SH-SY5Y (cell line): ENCODE measurements at regions not wholly inside any gene's neighbourhood (a gene's known extent, or its start where the extent isn't known, plus 50 kb on each side); places are given as distances from the start of the nearest gene placed in this dataset.

Source experiments
- GATA2 ChIP-seq: IDR thresholded peaks from 2 replicates; pipeline ENCODE4 v1.6.1; 2011; ENCODE audit warnings: mild to moderate bottlenecking, low read depth, low read length
- GATA3 ChIP-seq: IDR thresholded peaks from 2 replicates; pipeline ENCODE4 v1.6.1; 2011; ENCODE audit warnings: low read depth, mild to moderate bottlenecking, low read length, moderate library complexity

GRCh38 chr2:126748188-126748760 is 92.3 kb downstream of the GYPC start:
- TF ChIP-seq GATA3 (no peak), GATA2 (no peak)

DNA sequence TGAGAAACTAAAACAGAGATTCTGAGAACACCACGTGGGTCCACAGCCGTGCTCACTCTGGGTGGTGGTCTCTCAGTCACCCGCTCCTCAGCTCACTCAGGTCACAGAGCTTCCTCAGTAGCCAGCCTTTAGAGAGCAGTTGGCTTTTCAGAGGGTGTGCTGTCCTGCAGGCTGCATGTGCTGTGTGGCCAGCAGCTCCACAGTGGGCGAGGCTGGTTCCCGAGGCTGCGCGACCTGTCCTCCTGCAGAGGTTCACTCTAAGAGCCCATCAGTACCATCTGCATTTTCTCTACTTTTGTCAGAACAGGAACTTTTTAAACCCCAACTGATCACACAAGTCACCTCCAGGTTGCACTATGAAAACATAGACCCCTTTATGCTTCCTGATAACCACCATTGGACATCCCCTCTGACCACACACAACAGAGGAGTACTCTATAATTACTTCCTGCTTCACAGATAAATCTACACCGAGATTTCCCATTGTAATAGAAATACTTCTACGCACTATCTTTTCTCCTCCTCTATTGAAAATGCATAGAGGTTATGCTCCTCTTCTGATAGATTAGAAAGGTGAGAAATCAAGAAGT is 93.1 kb downstream of the GYPC start:
- no peak for TF ChIP-seq GATA2
- TF ChIP-seq GATA3 = no peak

- TF ChIP-seq GATA3 = no peak
- no peak for TF ChIP-seq GATA2
These were observed 93.6 kb downstream of the GYPC start for GRCh38 chr2:126749537-126749936.

DNA sequence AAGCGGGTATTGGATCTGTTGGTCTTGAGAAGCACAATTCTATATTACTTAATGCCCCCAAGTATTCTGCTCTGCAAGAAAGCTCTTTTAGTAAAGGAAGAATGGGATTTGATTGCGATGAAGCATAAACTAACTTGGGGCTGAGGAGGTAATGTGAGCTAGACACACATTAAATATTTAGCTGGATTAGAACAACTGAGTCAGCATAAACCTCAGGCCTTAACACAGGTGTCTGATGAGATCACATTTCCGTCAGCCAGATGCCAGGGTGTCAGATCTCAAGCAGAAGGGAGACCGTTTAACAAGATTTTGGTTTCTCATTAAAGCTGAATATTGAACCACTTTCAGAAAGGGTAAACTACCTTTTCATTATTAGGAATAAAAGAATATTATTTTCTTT is 94.5 kb downstream of the GYPC start:
- no peak for TF ChIP-seq GATA2
- no peak for TF ChIP-seq GATA3

GRCh38 chr2:126751477-126751876 is 95.5 kb downstream of the GYPC start:
- TF ChIP-seq GATA2 = no peak
- TF ChIP-seq GATA3 = no peak

DNA sequence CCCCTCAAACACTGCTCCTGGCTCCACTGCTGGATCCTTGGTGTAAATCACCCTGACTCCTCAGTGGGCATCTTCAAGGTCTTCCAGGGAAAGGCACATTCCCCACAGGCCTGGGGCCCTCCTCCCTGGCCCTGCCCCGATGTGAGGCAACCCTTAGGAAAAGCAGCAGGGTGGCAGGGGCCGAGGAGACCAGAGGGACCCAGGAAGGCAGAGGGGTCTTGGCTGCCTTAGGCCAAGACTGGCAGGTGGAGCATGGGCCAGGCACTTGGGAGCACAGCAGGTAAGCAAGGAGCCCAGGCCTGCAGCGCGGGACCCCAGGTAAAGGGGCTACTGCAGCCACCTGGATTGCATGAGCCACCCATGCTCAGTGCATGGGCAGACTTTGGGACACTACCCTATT is 96.9 kb downstream of the GYPC start:
- TF ChIP-seq GATA3 = no peak
- TF ChIP-seq GATA2 = no peak

- TF ChIP-seq GATA2 (no peak), GATA3 (no peak)
These were observed 97.7 kb downstream of the GYPC start for GRCh38 chr2:126753501-126754212.

DNA sequence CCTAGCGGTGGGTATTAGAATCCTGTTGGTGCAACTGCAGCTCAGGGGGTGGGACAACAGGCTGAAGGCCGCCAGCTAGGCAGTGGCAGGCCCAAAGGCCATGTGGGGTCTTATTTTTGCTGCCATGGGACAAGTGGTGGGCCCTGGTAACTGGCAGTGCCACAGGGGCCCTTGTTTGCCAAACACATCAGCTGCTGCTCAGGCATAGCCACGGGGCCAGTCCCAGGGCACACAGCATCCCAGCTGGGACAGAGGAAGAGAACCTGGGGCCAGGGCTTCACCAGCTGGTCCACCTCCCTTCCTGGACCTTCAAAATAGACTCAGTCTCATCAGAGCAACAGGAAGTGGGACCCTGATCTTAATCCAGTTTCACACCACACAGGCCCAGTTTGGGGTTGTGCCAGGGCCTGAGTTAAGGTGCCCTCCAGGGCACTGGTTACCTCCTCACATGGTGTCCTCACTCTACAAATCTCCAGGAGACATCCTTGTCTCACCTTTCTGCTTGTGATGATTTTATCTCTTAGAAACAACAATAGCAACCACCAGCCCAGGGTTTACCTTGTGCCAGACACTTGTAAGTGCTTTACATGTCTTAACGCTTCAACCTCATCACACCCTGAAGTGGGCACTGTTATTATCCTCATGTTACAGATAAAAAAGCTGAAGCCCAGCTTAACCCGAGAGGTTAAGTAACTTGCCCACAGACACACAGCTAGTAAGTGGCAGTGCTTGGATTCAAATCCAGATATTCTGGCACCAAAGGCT is 98.5 kb downstream of the GYPC start:
- no peak for TF ChIP-seq GATA2
- TF ChIP-seq GATA3 = no peak

DNA sequence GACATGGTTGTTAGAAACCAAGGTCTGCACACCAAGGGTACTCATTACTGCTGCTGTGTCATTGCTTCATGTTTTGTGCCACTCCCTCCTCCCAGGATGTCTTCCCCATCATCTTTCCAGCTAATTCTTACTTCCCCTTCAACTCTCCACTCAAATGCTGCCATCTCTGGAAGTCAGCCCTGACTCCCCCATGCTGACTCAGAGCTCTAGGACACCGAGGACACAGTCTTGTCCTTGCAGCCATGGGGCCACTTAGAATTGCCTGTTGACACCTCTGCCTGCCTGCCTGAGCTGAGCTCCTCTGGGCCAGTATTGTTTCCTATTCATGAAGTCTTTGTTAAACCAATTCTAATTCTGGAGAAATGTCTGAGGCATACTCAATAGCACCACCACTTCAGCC is 100.2 kb downstream of the GYPC start:
- TF ChIP-seq GATA2 = no peak
- TF ChIP-seq GATA3 = no peak

GRCh38 chr2:126761256-126761980 is 105.5 kb downstream of the GYPC start:
- TF ChIP-seq GATA3 = no peak
- TF ChIP-seq GATA2 = no peak

- no peak for TF ChIP-seq GATA3
- TF ChIP-seq GATA2 = no peak
These were observed 106.3 kb downstream of the GYPC start for GRCh38 chr2:126761981-126762878.

GRCh38 chr2:126764686-126765265 is 108.8 kb downstream of the GYPC start:
- no peak for TF ChIP-seq GATA2
- no peak for TF ChIP-seq GATA3

- TF ChIP-seq GATA2 = no peak
- no peak for TF ChIP-seq GATA3
These were observed 109.4 kb downstream of the GYPC start for GRCh38 chr2:126765395-126765794.
